HG03039 (cell line): ENCODE measurements at regions not wholly inside any gene's neighbourhood (a gene's known extent, or its start where the extent isn't known, plus 50 kb on each side); places are given as distances from the start of the nearest gene placed in this dataset.

ENCODE experiments used
- ATAC-seq: cut with Tn5 transposase; IDR thresholded peaks from one replicate; pipeline ENCODE4 v1.9.1; 2021; ENCODE audit warnings: mild to moderate bottlenecking, moderate library complexity; ENCODE audit not compliant: unreplicated experiment

DNA sequence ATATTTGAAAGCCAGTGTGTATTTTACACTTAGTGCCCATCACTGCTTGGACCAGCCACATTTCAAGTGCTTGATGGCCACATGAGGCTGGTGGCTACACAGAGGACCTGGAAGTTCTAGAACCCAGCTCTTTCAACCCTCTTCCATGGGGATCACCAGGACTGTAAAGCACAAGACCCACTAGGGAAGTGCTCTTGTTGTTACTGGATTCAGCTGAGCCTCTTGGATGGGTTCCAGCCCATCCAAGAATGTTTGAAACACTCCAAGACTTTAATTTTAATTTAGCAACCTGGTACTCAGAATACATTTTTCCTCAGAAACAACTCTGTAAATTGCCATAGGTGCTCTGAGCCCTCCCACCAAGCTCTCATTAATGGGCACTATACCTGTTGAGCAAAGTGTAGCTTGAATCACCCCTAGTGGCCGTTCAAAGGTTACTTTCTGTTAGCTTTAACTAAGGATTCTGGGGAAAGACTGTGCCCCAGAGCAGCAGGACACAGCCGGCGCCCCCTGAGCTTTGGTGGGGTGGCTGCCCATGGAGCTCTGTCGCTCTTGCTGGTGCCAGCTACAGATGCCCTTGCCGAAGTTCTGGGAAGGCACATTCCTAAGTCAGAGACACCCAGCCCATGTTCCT is 212.4 kb downstream of the HSD17B3 start:
- no peak for ATAC-seq

DNA sequence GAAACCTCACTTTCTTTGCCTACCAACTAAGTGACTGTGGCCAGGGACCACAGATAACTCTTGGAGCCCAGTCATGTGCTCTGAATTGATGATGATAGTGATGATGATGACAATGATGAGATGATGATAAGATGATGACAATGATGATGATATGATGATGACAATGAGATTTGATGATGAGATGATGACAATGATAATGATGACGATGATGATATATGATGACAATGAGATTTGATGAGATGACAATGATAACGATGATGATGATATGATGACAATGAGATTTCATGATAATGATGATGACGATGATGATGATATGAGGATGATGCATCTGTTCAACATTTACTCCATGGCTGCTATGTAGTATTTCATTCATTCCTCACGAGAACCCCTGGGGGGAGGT is 213.0 kb downstream of the ERCC6L2 start:
- no peak for ATAC-seq

DNA sequence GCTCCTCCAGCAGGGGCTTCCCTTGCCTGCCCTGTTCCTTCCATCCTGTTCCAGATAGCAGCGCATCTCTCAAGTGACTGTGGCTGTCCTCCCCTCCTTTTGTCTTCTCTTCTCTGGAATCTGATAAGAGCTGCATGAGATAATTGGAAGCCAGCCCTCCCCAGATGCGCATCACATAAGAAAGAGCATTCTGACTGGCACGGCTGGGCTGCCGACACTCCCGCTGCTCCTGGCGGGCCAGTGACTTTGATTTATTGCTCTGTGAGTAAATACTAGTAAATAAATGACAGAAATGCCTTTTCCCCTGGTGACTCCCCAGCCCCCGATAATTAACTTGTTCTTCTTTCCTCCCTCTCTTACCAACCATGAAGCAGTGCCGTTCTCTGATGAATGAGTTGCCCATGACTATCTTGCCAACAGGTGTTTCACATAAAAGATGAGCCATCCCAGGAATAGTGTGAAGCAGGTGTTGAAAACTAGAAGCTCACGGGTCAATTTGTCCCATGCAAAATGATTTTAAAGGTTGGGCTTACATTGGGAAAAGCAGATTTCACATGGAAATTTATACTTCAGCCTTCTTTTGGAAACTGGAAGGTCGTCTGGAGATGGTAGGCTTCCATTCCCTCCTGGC is 212.3 kb downstream of the ERCC6L2 start:
- no peak for ATAC-seq

GRCh38 chr9:96086936-96087571 is 211.6 kb downstream of the ERCC6L2 start:
- ATAC-seq: no peak

DNA sequence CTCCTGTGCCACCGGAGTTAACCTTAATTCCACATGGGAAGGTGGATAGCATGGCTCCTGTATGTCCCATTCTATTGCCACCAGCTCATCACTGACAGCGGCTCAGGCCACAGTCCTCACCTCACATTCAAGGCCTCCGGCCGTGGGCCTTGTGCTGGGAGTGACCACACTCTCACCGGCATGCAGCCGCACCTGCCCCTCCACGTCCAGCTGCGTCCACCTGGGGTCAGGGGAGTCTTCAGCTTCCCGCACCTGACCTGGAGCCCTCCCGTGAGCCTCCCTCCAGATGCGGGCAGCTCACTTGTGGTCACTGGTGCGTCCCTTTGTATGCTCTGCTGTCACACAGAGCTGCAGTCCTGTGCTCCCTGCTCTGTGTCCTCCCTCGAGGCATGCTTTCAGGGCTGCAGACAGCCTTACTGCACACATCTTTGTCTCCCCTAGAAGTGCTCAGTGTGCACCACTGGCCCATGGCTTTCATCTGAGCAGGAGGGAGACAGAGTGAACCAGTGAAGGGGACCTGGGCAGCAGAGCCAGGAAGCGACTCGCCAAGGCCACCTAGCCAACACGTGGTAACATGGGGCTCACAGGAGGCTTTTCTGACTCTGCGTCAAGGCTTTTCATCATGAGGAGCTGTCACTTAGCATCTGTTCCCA is 210.1 kb downstream of the ERCC6L2 start:
- no peak for ATAC-seq

DNA sequence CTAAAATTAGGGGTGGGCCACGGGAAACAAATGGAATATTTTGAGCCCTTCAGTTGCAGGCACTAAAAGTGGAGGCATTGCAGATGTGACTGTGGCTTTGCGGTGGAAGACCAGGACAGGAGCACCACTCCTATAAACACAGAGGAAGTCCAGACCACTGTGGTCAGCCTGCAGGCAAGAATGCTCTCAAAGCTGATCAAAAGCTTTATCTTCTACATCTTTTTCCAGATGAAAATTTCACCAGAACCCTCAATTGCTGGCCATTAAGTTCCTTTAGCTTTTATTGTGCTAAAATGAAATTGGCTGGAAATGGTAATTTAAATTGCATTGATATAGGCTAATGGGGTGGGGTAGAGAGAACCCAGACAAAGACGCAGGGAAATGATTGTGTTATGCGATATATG is 208.8 kb downstream of the ERCC6L2 start:
- ATAC-seq: no peak

DNA sequence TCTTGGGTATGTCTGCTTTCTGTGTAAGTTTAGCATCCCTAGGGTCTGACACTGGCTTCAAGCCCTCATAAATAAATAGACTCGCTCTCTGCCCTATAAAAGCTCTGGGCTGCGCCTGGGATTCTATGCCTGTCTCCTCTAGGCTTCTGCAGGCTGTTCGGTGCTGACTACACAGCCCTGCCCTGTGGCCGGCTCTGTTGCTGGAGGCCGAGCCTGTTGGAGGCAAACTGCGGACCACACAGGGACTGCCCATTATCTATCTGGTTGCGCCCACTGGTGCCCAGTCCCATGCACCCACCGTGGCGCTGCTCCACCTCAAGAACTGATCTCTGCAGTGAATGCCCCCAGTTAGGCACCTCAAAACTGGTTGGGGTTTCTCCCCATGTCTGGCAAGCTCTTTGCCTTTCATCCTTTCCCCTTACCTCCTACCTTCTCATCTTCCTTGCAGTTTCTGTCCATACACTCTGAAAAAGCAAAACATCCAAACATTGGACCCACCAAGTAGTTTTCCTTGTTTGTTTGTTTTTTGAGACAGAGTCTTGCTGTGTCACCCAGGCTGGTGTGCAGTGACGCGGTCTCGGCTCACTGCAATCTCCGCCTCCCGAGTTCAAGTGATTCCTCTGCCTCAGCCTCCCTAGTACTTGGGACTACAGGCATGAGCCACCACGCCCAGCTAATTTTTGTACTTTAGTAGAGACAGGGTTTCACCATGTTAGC is 207.2 kb downstream of the ERCC6L2 start:
- ATAC-seq: no peak

- no peak for ATAC-seq
Measured at GRCh38 chr9:96080364-96080763, 204.9 kb downstream of the ERCC6L2 start.

DNA sequence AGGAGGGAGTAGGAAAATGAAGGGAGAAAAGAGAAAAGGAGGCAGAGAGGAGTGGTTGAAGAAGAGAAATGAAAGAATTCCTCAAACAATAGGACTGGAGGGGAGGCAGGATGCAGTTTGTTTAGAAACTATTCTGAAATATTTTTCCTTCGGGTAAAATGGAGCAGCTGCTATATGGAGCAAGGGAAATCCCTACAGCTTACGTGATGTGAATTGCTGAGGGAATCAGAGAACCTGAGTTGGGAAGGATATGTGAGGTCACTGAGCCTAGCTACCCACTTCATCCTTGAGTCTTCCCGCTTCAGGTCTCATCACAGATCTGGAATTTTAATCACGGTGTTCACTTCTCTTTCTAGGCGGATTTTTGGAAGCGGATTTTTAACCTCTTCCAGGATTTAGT is 204.3 kb downstream of the ERCC6L2 start:
- no peak for ATAC-seq

DNA sequence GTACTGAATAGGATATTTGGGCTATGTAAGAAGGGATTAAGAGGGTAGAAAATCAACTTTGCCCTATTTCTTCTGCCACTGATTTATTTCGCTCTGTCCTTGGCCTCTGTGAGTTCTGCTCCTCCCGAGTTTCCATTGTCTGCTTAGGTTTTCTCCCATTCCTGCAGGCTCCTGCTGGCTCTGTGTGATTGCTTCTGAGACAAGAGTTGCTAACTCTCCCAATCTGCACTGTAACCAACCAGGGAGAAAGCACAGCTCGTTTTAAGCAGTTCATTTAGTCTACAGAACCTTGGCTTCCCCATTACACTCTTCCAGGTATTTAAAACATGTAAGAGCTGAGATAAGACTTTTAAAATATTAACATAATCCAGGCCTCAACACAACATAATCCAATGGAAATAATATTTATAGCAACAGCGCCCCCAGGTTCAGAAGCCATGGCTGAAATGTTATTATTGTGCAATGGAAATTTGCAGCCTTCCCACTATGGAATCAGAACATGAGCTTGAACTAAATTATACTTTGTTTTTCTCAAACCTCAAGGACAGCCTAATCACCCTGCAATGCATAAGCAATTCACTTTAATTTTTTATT is 203.5 kb downstream of the ERCC6L2 start:
- ATAC-seq: no peak

GRCh38 chr9:96075757-96076156 is 200.3 kb downstream of the ERCC6L2 start:
- no peak for ATAC-seq

- ATAC-seq: no peak
Measured at GRCh38 chr9:96075111-96075510, 199.6 kb downstream of the ERCC6L2 start.

DNA sequence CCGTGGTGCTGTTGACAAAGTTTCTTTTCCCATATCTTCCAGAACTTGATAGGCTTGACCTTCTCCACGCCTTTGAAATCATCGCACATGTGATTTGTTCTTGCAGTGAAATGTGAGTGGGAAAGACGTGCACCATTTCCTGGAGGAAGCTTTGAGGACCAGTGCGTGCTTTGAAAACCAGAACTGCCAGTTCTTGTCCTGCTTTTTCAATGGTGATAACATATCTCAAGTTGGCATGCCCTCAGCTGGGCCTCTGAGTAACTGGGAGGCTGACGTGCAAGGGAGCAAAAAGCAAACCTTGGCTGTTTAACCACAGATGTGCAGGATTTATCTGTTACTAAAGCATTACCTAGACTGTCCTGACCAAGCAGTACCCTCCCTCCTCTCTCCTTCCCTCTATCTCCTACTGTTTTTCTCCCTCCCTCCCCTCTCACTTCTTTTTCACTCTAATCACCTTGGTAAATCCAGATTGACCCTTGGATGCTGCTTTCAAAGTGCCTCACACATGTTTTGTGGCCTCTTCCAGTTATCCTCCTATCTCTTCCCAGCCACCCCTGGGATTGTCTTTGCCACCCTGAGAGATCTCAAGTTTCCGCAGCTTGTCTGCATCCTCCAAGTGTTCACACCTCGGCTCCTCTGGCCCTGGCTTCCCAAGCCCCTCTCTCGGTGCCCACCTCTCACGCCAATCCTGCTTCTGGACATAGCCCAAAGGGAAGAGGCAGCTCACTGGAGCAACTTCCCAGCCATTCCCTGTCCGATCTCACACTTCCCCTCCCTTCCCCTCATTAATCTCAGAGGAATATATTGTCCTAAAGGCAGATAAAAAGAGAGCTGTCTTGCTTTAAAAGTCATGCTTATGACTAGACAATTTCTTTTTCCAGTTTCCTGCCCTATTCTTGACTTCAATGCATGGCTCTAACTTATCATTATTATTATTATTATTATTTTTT is 198.3 kb downstream of the ERCC6L2 start:
- no peak for ATAC-seq

GRCh38 chr9:96072930-96073329 is 197.4 kb downstream of the ERCC6L2 start:
- no peak for ATAC-seq

DNA sequence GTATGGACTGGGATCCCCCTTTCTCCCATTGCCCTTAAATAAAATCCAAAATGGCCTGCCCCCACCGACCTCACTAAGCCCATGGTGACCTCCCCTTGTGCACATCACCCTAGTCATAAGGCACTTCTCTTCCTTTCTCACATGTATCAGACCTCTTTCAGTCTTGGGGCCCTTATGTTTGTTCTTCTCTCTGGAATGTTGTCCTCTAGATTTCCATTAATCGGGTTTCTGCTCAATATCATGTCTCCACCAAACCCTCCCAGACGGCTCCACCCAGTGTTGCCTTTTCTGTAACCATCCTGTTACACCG is 196.3 kb downstream of the ERCC6L2 start:
- ATAC-seq: no peak

DNA sequence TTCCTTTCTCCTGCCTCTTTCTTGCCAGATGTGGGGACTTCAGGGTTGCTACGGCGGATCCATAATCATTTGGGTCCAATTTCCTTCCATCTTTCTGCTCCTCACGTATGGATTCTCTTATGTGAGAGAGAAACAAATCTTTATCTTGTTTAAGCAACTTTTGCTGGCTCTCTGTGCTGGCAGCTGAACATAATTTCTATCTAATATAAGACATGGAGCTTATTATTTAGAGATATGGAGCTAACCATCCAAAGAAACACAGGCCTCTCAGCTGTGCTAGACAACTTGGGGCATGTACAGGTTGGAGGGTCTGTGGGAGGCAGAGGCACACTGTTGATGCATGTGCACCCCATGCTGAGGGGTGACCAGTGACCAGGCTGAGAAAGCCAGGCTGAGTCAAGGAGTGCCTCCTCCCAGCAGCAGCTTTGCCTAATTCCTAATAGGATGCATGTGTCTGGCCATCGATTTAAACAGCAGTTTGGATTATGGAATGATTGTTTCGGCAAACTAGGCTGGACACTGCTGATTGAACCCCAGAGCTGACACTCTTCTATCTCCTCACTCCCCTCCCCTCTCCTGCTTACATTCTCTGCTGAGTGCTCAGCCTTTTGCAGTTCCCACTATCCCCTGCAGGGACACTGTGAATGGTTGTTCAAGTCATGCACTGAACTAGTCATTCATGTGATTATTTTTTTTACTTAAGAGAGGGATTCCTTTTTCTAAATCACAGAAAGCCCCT is 195.8 kb downstream of the ERCC6L2 start:
- ATAC-seq: no peak

DNA sequence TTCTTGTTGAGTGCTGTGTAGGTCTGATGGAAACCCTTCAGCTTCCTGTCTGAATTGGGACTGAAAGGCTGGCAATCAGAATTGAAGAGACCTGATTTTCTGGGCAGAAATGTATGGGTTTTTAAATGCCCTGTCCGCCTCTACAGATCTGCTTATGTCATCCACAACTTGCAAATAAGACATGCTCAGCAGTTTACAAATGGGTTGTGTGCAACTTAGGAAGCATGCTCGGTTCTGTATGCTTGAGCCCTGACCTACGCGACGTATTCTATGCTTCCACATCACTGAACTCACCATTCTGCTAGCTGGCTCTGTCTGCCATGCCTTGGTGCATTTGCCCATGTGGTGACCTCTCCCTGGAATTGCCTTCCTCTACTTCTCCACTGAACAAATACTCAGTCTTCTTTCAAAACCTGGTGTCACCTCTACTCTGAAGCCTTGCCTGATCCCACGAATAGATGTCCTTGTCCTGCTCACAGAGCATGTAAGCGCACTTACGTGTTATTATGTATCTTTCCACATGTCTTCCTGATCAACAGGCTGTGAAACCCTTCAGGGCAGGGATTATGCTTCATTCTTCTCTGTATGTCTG is 194.2 kb downstream of the ERCC6L2 start:
- no peak for ATAC-seq

GRCh38 chr9:96068511-96068910 is 193.0 kb downstream of the ERCC6L2 start:
- no peak for ATAC-seq

GRCh38 chr9:96067600-96067999 is 192.1 kb downstream of the ERCC6L2 start:
- no peak for ATAC-seq
